Esophagus squamous epithelium (tissue), 4 donors: ENCODE measurements at regions not wholly inside any gene's neighbourhood (a gene's known extent, or its start where the extent isn't known, plus 50 kb on each side); places are given as distances from the start of the nearest gene placed in this dataset.

ENCODE experiments used
- POLR2A ChIP-seq, 4 donors: fragments of 450-650 bp; IDR thresholded peaks; one replicate each; pipeline ENCODE4 v1.6.1; 2017; ENCODE audit warnings: antibody characterized with exemption in 4 of 4, mild to moderate bottlenecking in 4 of 4, moderate library complexity in 3 of 4
- TF ChIP-seq, protein P1 (sequence below), 6 experiments: fragments of 450-650 bp in 4 of 6; fragments of 200-600 bp in 2 of 6; sonication (generic) in 2 of 6; IDR thresholded peaks; one replicate each; pipeline ENCODE4 v1.5.1; 2016 to 2019; ENCODE audit warnings: antibody characterized with exemption in 6 of 6, mild to moderate bottlenecking in 4 of 6, moderate library complexity in 4 of 6

DNA sequence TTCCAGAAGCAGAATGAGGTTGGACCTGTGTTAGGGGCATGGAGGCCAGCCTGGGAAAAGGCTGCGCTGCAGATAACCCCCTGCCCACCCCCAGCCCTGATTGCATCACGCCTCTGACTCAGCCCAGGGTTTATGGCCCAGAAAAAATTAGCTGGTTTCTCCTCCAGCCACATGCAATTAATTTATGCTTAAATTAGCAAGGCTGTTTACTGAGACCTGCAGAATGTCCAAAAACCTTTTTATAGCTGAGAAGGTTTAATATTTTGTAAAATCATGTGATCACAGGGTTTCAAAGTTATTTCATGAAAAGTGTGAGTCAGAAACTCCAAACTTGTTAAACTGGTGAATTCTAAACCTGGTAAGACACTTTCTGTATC lies 123.1 kb upstream of the HDAC4 start:
- TF ChIP-seq, protein P1, sequence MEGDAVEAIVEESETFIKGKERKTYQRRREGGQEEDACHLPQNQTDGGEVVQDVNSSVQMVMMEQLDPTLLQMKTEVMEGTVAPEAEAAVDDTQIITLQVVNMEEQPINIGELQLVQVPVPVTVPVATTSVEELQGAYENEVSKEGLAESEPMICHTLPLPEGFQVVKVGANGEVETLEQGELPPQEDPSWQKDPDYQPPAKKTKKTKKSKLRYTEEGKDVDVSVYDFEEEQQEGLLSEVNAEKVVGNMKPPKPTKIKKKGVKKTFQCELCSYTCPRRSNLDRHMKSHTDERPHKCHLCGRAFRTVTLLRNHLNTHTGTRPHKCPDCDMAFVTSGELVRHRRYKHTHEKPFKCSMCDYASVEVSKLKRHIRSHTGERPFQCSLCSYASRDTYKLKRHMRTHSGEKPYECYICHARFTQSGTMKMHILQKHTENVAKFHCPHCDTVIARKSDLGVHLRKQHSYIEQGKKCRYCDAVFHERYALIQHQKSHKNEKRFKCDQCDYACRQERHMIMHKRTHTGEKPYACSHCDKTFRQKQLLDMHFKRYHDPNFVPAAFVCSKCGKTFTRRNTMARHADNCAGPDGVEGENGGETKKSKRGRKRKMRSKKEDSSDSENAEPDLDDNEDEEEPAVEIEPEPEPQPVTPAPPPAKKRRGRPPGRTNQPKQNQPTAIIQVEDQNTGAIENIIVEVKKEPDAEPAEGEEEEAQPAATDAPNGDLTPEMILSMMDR (IDR thresholded peaks at IDR 0.05) = no peak
- TF ChIP-seq POLR2A (IDR thresholded peaks at IDR 0.05) = no peak
